Skeletal muscle tissue (tissue), 3 donors: ENCODE measurements at regions not wholly inside any gene's neighbourhood (a gene's known extent, or its start where the extent isn't known, plus 50 kb on each side); places are given as distances from the start of the nearest gene placed in this dataset.

Source experiments
- H3K27ac ChIP-seq: one replicate; pipeline ENCODE4 v1.7.0; 2013; ENCODE audit warnings: mild to moderate bottlenecking, low read depth, low read length, inconsistent platforms
- H3K27me3 ChIP-seq, 3 donors: one replicate each; pipeline ENCODE4 v1.7.0; 2013; ENCODE audit warnings: low read length in 3 of 3; ENCODE audit not compliant: control insufficient read depth in 3 of 3, insufficient read depth in 3 of 3
- H3K36me3 ChIP-seq, 3 donors: one replicate each; pipeline ENCODE4 v1.7.0; 2013; ENCODE audit warnings: low read length in 3 of 3; ENCODE audit not compliant: control insufficient read depth in 3 of 3, insufficient read depth in 3 of 3
- H3K4me1 ChIP-seq, 3 donors: one replicate each; pipeline ENCODE4 v1.7.0; 2013; ENCODE audit warnings: low read length in 3 of 3, mild to moderate bottlenecking in 3 of 3; ENCODE audit not compliant: control insufficient read depth in 3 of 3, insufficient read depth in 3 of 3
- H3K4me3 ChIP-seq, 3 donors: one replicate each; pipeline ENCODE4 v1.7.0; 2013; ENCODE audit warnings: low read length in 3 of 3
- H3K9ac ChIP-seq, 3 donors: one replicate each; pipeline ENCODE4 v1.7.0; 2013; ENCODE audit warnings: low read length in 3 of 3, mild to moderate bottlenecking in 3 of 3, moderate library complexity in 2 of 3, low read depth in 1 of 3
- H3K9me3 ChIP-seq, 3 donors: one replicate each; pipeline ENCODE4 v1.7.0; 2013; ENCODE audit warnings: low read length in 3 of 3; ENCODE audit not compliant: control insufficient read depth in 3 of 3
- donor health status: Osteomylitis.

DNA sequence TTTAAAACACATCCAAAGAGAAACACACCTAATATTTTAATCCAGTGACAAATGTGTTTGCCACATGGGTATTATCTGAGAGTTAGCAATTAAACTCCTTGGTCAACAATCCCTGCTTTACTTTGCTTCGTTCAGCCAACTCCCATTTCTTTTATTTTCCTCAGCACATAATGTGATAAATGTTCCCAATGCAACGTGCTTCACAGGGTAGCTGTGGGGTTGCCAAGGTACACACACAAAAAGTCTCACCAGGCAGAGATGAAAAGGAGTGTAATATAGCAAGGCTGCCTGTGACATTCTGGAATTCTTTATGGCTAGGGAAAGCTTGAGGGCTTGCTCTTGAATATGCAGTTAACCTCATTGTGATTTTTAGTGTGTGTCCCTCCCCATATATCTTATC lies 208.0 kb upstream of the DIO2 start:
- no peak overlapping the region for H3K27ac ChIP-seq
- H3K4me1 ChIP-seq, result no peaks in the 10 kb centered on the region

DNA sequence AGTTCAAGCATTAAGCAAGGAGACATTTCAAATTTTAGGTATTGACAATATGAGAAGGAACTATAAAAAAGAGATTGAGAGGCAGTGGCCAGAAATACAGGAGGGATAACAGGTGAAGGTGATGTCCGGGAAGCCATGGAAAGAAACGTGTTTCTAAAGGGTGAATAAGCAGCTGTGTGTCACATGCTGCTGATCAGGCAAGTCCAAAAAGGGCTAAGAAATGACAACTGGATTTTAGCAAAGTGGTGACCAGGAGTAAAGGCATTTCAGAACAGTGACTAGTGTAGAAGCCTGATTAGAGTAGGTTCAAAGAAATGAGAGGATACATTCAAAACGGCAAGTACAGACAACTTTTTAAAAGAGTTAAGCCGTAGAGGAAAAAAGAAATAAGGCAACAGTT lies 204.3 kb upstream of the DIO2 start:
- no peak overlapping the region for H3K27ac ChIP-seq
- H3K36me3 ChIP-seq, result no peaks in the 10 kb centered on the region
- H3K4me1 ChIP-seq, result no peaks in the 10 kb centered on the region
- no peaks in the 10 kb centered on the region for H3K9me3 ChIP-seq
- H3K9ac ChIP-seq, result no peak overlapping the region
- H3K27me3 ChIP-seq, result no peaks in the 10 kb centered on the region
- H3K4me3 ChIP-seq, result no peak overlapping the region

More for the DNA sequence above, 208.0 kb upstream of the DIO2 start:
- no peaks in the 10 kb centered on the region for H3K9me3 ChIP-seq
- peak overlapping the region in 1 of 3 donors; percentile 24 for H3K4me3 ChIP-seq
- no peak overlapping the region for H3K9ac ChIP-seq
- no peaks in the 10 kb centered on the region for H3K27me3 ChIP-seq
- H3K36me3 ChIP-seq, result no peaks in the 10 kb centered on the region

DNA sequence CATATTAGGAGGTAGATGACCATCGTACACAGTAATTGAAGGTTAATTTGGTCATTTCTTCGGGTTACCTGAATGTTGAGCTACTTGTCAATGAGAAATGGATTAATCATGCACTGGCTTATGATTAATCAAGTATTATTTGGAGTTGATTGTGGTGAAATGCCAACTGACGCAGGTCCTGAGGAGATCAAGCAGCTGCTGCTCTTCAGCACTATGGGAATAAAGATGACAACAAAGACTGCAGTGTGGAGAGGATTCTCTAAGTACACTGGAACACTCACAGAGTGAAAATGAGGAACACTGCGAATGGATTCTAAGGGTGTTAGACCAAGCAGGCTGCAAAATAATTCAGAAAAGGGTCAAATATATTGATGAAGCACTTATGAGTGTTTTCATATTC lies 202.8 kb upstream of the DIO2 start:
- Histone ChIP-seq H3K36me3 (no peaks in the 10 kb centered on the region), H3K9me3 (no peaks in the 10 kb centered on the region), H3K4me3 (no peak overlapping the region), H3K27ac (no peak overlapping the region), H3K27me3 (no peaks in the 10 kb centered on the region), H3K4me1 (no peaks in the 10 kb centered on the region), H3K9ac (no peak overlapping the region)

DNA sequence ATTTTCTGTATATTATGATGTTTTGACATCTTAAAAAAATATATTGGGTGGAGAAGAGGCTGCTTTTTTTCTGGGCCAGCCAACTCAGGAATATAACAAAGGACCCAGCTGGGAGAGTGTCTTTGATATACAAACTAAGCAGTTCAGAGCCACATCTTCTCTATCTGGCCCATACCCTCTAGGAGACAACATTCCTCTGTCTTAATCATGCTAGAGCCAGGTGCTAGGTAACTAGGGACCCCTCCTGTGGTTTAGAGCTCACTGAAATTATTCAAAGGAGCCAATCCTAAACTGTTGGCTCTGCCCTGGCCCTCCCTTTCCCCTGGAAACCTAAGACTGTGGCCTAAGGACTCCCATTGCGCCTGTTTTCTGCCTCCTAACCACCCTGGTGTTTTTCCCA lies 193.1 kb upstream of the DIO2 start:
- H3K4me3 ChIP-seq, result no peak overlapping the region
- H3K36me3 ChIP-seq, result no peaks in the 10 kb centered on the region
- H3K9me3 ChIP-seq, result no peaks in the 10 kb centered on the region
- no peak overlapping the region for H3K9ac ChIP-seq
- H3K4me1 ChIP-seq, result no peaks in the 10 kb centered on the region
- no peaks in the 10 kb centered on the region for H3K27me3 ChIP-seq
- no peak overlapping the region for H3K27ac ChIP-seq

DNA sequence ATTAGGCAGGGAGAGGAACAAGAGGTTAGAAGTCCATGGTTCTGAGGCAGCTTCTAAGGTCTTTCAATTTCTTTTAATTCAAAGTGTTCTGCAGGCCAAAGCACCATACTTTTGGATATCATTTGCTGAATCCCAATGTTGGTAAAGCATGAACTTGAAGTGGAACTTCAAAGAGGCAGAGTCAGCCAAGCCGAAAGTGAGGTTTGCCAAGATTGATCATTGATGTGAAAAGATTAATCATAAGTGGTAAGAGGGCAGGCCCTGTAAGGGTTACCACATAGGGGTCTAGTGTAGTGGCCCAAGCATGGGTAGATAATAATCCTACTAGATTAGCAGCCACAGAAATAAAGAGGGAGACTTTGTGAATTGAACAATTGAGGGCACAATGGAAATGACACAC lies 191.7 kb upstream of the DIO2 start:
- H3K9me3 ChIP-seq, result peaks cover 0 to 4% (median 0%) of the 10 kb centered on the region in 3 donors
- no peaks in the 10 kb centered on the region for H3K4me1 ChIP-seq
- H3K27me3 ChIP-seq, result no peaks in the 10 kb centered on the region
- no peaks in the 10 kb centered on the region for H3K36me3 ChIP-seq
- no peak overlapping the region for H3K4me3 ChIP-seq
- no peak overlapping the region for H3K9ac ChIP-seq
- no peak overlapping the region for H3K27ac ChIP-seq

DNA sequence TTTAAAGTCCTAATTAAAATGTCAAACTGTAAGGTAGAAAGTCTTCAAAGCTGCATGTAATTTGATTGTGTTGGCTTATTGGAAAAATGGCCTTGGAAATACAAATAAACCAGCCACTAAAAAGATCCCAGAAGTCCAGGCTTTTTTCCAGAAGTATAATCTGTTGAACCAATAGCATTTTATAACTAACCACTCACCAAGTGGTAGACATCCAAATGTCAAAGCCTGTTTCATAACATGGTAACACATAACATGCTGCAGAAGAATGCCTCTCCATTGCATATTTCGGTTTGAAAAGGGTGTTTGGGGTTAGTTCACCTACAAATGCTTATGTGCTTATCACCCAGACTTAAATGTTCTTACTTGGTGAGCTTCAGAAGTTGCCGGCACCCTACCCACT lies 183.7 kb upstream of the DIO2 start:
- H3K4me1 ChIP-seq, result no peaks in the 10 kb centered on the region
- no peak overlapping the region for H3K4me3 ChIP-seq
- no peaks in the 10 kb centered on the region for H3K27me3 ChIP-seq
- H3K9me3 ChIP-seq, result peaks cover 0 to 4% (median 0%) of the 10 kb centered on the region in 3 donors
- H3K9ac ChIP-seq, result no peak overlapping the region
- H3K27ac ChIP-seq, result no peak overlapping the region
- H3K36me3 ChIP-seq, result no peaks in the 10 kb centered on the region

DNA sequence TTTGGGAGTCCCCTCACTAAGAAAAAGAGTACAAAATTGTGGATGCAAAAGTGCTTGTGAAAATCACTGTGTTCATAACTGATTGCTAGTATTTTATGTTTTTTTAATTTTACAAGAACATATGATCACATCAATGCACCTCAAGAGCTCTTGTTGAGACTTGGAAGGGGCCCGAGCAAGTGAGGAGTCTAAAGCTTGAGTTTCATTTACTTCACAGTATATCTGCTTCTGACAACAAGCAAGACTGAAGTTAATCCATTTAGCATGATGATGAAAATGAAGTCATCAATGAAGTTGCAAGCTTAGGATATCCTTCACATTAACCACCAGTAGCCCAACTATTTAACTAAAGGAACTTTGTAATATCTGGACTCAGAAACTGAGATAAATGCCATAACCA lies 182.5 kb upstream of the DIO2 start:
- H3K9ac ChIP-seq, result no peak overlapping the region
- H3K4me3 ChIP-seq, result no peak overlapping the region
- no peaks in the 10 kb centered on the region for H3K36me3 ChIP-seq
- H3K27ac ChIP-seq, result no peak overlapping the region
- no peaks in the 10 kb centered on the region for H3K27me3 ChIP-seq
- H3K4me1 ChIP-seq, result no peaks in the 10 kb centered on the region
- H3K9me3 ChIP-seq, result peaks cover 0 to under 1% (median 0%) of the 10 kb centered on the region in 3 donors

DNA sequence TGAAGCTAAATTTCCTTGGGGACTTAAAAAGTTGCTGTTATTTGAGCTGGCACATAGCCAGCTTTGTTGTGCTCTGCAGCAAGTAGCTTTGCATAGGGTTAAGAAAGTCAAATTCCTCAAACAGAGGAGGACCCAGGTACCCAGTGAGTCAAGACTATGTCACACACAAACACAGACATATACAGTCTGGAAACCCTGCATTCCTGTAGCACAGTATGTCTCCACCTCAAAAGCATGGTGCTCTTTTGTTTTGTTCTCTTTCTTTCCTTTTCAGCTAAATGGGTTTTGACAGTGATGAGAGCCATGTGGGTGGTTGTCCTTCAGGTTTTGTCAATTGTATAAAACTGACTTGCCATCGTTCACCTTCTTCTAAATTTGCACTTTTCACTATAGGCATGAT lies 179.6 kb upstream of the DIO2 start:
- Histone ChIP-seq H3K27ac (no peak overlapping the region), H3K4me3 (no peak overlapping the region), H3K9ac (no peak overlapping the region), H3K36me3 (no peaks in the 10 kb centered on the region), H3K4me1 (peaks cover 0 to 24% (median 10%) of the 10 kb centered on the region in 3 donors), H3K27me3 (no peaks in the 10 kb centered on the region), H3K9me3 (no peaks in the 10 kb centered on the region)

DNA sequence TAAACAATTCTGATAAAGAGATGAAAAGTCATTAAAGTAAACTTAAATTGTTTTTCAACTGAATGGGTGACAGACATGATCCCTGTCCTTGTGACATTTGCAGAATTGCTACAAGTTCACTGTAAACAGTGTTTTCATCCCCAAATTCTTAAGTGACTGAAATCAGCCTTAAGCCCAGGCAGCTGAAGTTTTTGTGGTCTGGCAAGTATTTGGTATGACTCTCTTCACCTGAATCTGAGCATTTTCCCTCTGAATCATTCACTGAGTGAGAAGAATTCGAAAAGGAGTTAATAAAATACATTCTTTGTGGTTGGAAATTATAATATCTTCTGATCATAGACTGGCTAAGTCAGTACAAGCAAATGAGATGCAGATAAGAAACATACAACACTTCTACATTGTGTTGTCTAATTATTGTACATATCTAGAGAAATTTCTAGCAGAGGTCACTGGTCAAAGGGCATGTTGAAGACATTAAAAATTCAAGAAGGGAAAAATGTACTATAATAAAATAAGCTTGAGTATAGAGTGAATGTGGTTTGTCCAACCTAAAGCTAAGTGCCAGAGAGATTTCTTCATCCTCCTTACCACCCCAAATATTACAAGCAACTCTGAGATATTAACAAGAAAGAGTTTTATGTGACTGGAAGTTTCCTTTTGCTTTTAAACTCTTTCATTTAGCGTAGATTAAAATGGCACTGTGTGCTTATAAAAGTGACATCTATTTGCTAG lies 177.8 kb upstream of the DIO2 start:
- Histone ChIP-seq H3K4me3 (no peak overlapping the region), H3K36me3 (no peaks in the 10 kb centered on the region), H3K27me3 (no peaks in the 10 kb centered on the region), H3K9ac (no peak overlapping the region), H3K4me1 (peaks cover 0 to 27% (median 10%) of the 10 kb centered on the region in 3 donors), H3K9me3 (no peaks in the 10 kb centered on the region), H3K27ac (no peak overlapping the region)

DNA sequence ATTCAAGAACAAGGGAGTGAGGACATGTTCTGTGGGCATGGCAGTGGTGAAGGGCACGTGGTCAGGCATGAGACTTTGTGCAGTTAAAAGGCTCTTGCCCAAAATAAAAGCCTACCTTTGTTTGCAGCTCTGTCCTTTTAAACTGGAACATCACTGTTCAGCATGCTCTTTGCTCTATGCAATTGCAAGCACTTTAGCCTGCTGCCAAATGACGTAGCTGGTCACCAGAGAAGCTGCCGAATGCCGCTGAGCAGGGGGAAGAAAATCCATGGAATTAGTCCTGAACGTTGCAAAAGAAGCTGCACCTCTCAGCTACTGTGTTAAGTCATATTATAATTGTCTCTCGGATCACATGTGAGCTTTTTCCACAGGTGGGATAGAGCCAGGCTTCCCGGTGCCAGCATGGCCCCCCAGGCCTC lies 176.3 kb upstream of the DIO2 start:
- Histone ChIP-seq H3K9ac (peak overlapping the region in 1 of 3 donors; percentile 54), H3K27me3 (no peaks in the 10 kb centered on the region), H3K36me3 (no peaks in the 10 kb centered on the region), H3K4me3 (peak overlapping the region in 2 of 3 donors; percentile 27 to 49), H3K4me1 (peaks cover 0 to 27% (median 10%) of the 10 kb centered on the region in 3 donors), H3K9me3 (no peaks in the 10 kb centered on the region), H3K27ac (peak overlapping the region; percentile 38)
